SK-N-SH (cell line): ENCODE measurements at regions not wholly inside any gene's neighbourhood (a gene's known extent, or its start where the extent isn't known, plus 50 kb on each side); places are given as distances from the start of the nearest gene placed in this dataset.

Source experiments
- CTCF ChIA-PET: fragments of 300-600, 350-600 bp; formaldehyde crosslinking; extraction: SDS; loops from one replicate; lab custom pipeline; 2021; lab: Yijun Ruan, JAX
- POLR2A ChIA-PET: fragments of 350-600 bp; sonication (Branson Sonifier 250); formaldehyde crosslinking; extraction: SDS; loops from one replicate; lab custom pipeline; 2020; ENCODE audit warnings: antibody characterized with exemption, inconsistent platforms; lab: Yijun Ruan, JAX
- DNase-seq: peaks from one replicate; pipeline ENCODE4 v3.0.0; 2012
- H2AFZ ChIP-seq: fragments of 200-600 bp; sonication (generic); 2 replicates; pipeline ENCODE4 v1.8.1; 2016; ENCODE audit warnings: antibody characterized with exemption, mild to moderate bottlenecking, low read depth
- H3F3A ChIP-seq: fragments of 200-600 bp; sonication (generic); replicated peaks from 2 replicates; pipeline ENCODE3; 2016; ENCODE audit warnings: antibody characterized with exemption, mild to moderate bottlenecking; ENCODE audit not compliant: insufficient read depth
- H3K27ac ChIP-seq, 2 experiments: fragments of 200-500 bp in 1 of 2; fragments of 200-600 bp in 1 of 2; sonication (Bioruptor generic) in 1 of 2; sonication (generic), shearing (Covaris generic) in 1 of 2; 2 replicates each; pipeline versions ENCODE4 v1.5.1 to v1.6.1; 2014 to 2016; ENCODE audit warnings: low read depth in 2 of 2, inconsistent platforms in 1 of 2, low read length in 1 of 2, mild to moderate bottlenecking in 1 of 2, mixed read lengths in 1 of 2
- H3K27me3 ChIP-seq: fragments of 200-600 bp; sonication (generic), shearing (Covaris generic); 2 replicates; pipeline ENCODE4 v1.6.1; 2016; ENCODE audit warnings: mixed run types; ENCODE audit not compliant: insufficient read depth
- H3K36me3 ChIP-seq, 2 experiments: fragments of 200-500 bp in 1 of 2; fragments of 200-600 bp in 1 of 2; sonication (Bioruptor generic) in 1 of 2; sonication (generic) in 1 of 2; replicated peaks in 1 of 2; 2 replicates each; pipeline versions ENCODE3 to v1.5.1; 2014 to 2016; ENCODE audit warnings: low read length in 1 of 2, mild to moderate bottlenecking in 1 of 2; ENCODE audit not compliant: insufficient read depth in 2 of 2, control insufficient read depth in 1 of 2
- H3K4me1 ChIP-seq, 2 experiments: fragments of 200-500 bp in 1 of 2; fragments of 200-600 bp in 1 of 2; sonication (Bioruptor generic) in 1 of 2; sonication (generic), shearing (Covaris generic) in 1 of 2; 2 replicates each; pipeline versions ENCODE4 v1.5.1 to v1.6.1; 2014 to 2016; ENCODE audit warnings: low read depth in 1 of 2, low read length in 1 of 2, mixed run types in 1 of 2; ENCODE audit not compliant: insufficient read depth in 2 of 2, control insufficient read depth in 1 of 2
- H3K4me2 ChIP-seq: fragments of 200-600 bp; sonication (generic), shearing (Covaris generic); 2 replicates; pipeline ENCODE4 v1.6.1; 2017; ENCODE audit warnings: mixed run types
- H3K4me3 ChIP-seq, 2 experiments: fragments of 200-500 bp in 1 of 2; fragments of 200-600 bp in 1 of 2; sonication (Bioruptor generic) in 1 of 2; sonication (generic), shearing (Covaris generic) in 1 of 2; 2 replicates each; pipeline versions ENCODE4 v1.5.1 to v1.8.1; 2014 to 2016; ENCODE audit warnings: low read depth in 2 of 2, inconsistent platforms in 1 of 2, low read length in 1 of 2, mild to moderate bottlenecking in 1 of 2, mixed read lengths in 1 of 2, moderate library complexity in 1 of 2
- H3K79me2 ChIP-seq: fragments of 200-600 bp; sonication (generic); 2 replicates; pipeline ENCODE4 v1.8.1; 2017; ENCODE audit warnings: mild to moderate bottlenecking; ENCODE audit not compliant: insufficient read depth
- H3K9ac ChIP-seq: fragments of 200-600 bp; sonication (generic); 2 replicates; pipeline ENCODE4 v1.6.1; 2017; ENCODE audit warnings: mixed run types
- H3K9me2 ChIP-seq: fragments of 200-600 bp; sonication (generic); 2 replicates; pipeline ENCODE4 v1.6.1; 2017; ENCODE audit warnings: mixed run types
- H3K9me3 ChIP-seq: fragments of 200-600 bp; sonication (generic); 2 replicates; pipeline ENCODE4 v1.6.1; 2017; ENCODE audit warnings: mixed run types, mild to moderate bottlenecking, moderate library complexity
- H4K20me1 ChIP-seq: fragments of 200-600 bp; sonication (generic); 2 replicates; pipeline ENCODE4 v1.6.1; 2017; ENCODE audit warnings: mild to moderate bottlenecking, mixed run types; ENCODE audit not compliant: insufficient read depth
- ELF1 ChIP-seq: IDR thresholded peaks from 2 replicates; pipeline ENCODE4 v1.4.0; 2012
- EP300 ChIP-seq, 2 experiments: IDR thresholded peaks; 2 replicates each; pipeline versions ENCODE4 v1.4.0 to v1.6.1; 2012; ENCODE audit warnings: borderline replicate concordance in 1 of 2, low read depth in 1 of 2, low read length in 1 of 2
- EZH2phosphoT487 ChIP-seq: fragments of 200-600 bp; sonication (generic); IDR thresholded peaks from 2 replicates; pipeline ENCODE4 v1.6.1; 2017; ENCODE audit warnings: low read depth, mixed run types, mild to moderate bottlenecking, antibody characterized with exemption, moderate library complexity, borderline replicate concordance
- FOXJ3 ChIP-seq: sonication (generic); formaldehyde crosslinking; IDR thresholded peaks from 2 replicates; pipeline ENCODE4 v1.5.1; 2020; ENCODE audit warnings: mild to moderate bottlenecking, missing genetic modification reagents
- FOXM1 ChIP-seq: IDR thresholded peaks from 2 replicates; pipeline ENCODE4 v1.4.0; 2012; ENCODE audit warnings: low read depth, mild to moderate bottlenecking
- GATA2 ChIP-seq: sonication (generic); formaldehyde crosslinking; IDR thresholded peaks from 2 replicates; pipeline ENCODE4 v1.5.0; 2020; ENCODE audit warnings: mild to moderate bottlenecking, missing genetic modification reagents
- IRF3 ChIP-seq: fragments of 150-350 bp; IDR thresholded peaks from 2 replicates; pipeline ENCODE4 v1.6.1; 2016; ENCODE audit warnings: mild to moderate bottlenecking, low read depth, low read length
- MAX ChIP-seq: IDR thresholded peaks from 2 replicates; pipeline ENCODE4 v1.4.0; 2012; ENCODE audit warnings: low read depth
- MXI1 ChIP-seq: IDR thresholded peaks from 2 replicates; pipeline ENCODE4 v1.6.1; 2012; ENCODE audit warnings: mild to moderate bottlenecking, low read depth, low read length, improper control_type of control experiment
- NFIC ChIP-seq: IDR thresholded peaks from 2 replicates; pipeline ENCODE4 v1.4.0; 2012; ENCODE audit warnings: borderline replicate concordance
- POLR2AphosphoS5 ChIP-seq: IDR thresholded peaks from 2 replicates; pipeline ENCODE4 v1.6.1; 2012; ENCODE audit warnings: low read depth, low read length
- REST ChIP-seq: IDR thresholded peaks from 2 replicates; pipeline ENCODE4 v1.6.1; 2012; ENCODE audit warnings: mild to moderate bottlenecking, low read depth, low read length, moderate library complexity
- RXRA ChIP-seq: IDR thresholded peaks from 2 replicates; pipeline ENCODE4 v1.4.0; 2012; ENCODE audit warnings: low read depth, mild to moderate bottlenecking, borderline replicate concordance
- SMC3 ChIP-seq: IDR thresholded peaks from 2 replicates; pipeline ENCODE4 v1.6.1; 2012; ENCODE audit warnings: low read depth, low read length, improper control_type of control experiment
- TCF12 ChIP-seq: IDR thresholded peaks from 2 replicates; pipeline ENCODE4 v1.4.0; 2012
- USF2 ChIP-seq: fragments of 150-350 bp; IDR thresholded peaks from 2 replicates; pipeline ENCODE4 v1.6.1; 2017; ENCODE audit warnings: antibody characterized with exemption, low read length, low read depth, borderline replicate concordance
- YY1 ChIP-seq: IDR thresholded peaks from 2 replicates; pipeline ENCODE4 v1.4.0; 2012; ENCODE audit warnings: low read depth, mild to moderate bottlenecking
- ZBTB33 ChIP-seq: IDR thresholded peaks from 2 replicates; pipeline ENCODE4 v1.4.0; 2012; ENCODE audit warnings: low read depth, borderline replicate concordance
- WGBS: methylation state at CpG from one replicate; pipeline ENCODE4 v1.1.6; 2017; ENCODE audit warnings: low lambda C conversion rate; 5-methylcytosine and 5-hydroxymethylcytosine counted together

- ChIA-PET POLR2A (no interaction called here), CTCF (interaction anchor here (0.9 to 1.1 kb wide), 2 partner anchors 8 to 310 kb away, joined by 3 to 4 read pairs; no protein-coding TSS in a partner anchor)
- 51% methylated on average over 7 of the region's 7 CpGs for WGBS
- Histone ChIP-seq H3F3A (no peaks in the 10 kb centered on the region), H3K27ac (no peak overlapping the region), H2AFZ (no peak overlapping the region), H3K9me2 (no peaks in the 10 kb centered on the region), H3K36me3 (no peaks in the 10 kb centered on the region), H4K20me1 (no peaks in the 10 kb centered on the region), H3K4me3 (no peak overlapping the region), H3K4me1 (no peaks in the 10 kb centered on the region), H3K4me2 (no peak overlapping the region), H3K9me3 (no peaks in the 10 kb centered on the region), H3K79me2 (no peaks in the 10 kb centered on the region), H3K9ac (no peak overlapping the region), H3K27me3 (peaks cover 11% of the 10 kb centered on the region; the same call in 1 of the 2 replicates)
- no peak for TF ChIP-seq USF2
- TF ChIP-seq POLR2AphosphoS5 = no peak
- TF ChIP-seq RXRA = no peak
- no peak for TF ChIP-seq GATA2 (CRISPR knock-in tag)
- TF ChIP-seq MXI1 = no peak
- no peak for TF ChIP-seq EZH2phosphoT487
- no peak for TF ChIP-seq IRF3
- no peak for TF ChIP-seq TCF12
- TF ChIP-seq NFIC = no peak
- TF ChIP-seq EP300 (IDR thresholded peaks at IDR 0.05; ENCODE audit: borderline replicate concordance in 1 of 2, low read depth in 1 of 2, low read length in 1 of 2) = no peak
- no peak for TF ChIP-seq YY1
- no peak for TF ChIP-seq FOXM1
- no peak for TF ChIP-seq ELF1
- TF ChIP-seq SMC3 = no peak
- TF ChIP-seq REST = no peak
- no peak for TF ChIP-seq FOXJ3
- no peak for TF ChIP-seq MAX
- no peak for TF ChIP-seq ZBTB33
- no peak for DNase-seq
Observed at GRCh38 chr14:34219661-34220377, 242.2 kb downstream of the SPTSSA start.
